GM21529 (cell line): ENCODE measurements at regions not wholly inside any gene's neighbourhood (a gene's known extent, or its start where the extent isn't known, plus 50 kb on each side); places are given as distances from the start of the nearest gene placed in this dataset.
"Not testable (repeated sequence)": the region's sequence is repeated elsewhere in the genome, so short reads cannot be mapped to it uniquely, and the experiment has no call there.

Source experiments
- ATAC-seq: cut with Tn5 transposase; IDR thresholded peaks from one replicate; pipeline ENCODE4 v1.9.1; 2021; ENCODE audit not compliant: unreplicated experiment

DNA sequence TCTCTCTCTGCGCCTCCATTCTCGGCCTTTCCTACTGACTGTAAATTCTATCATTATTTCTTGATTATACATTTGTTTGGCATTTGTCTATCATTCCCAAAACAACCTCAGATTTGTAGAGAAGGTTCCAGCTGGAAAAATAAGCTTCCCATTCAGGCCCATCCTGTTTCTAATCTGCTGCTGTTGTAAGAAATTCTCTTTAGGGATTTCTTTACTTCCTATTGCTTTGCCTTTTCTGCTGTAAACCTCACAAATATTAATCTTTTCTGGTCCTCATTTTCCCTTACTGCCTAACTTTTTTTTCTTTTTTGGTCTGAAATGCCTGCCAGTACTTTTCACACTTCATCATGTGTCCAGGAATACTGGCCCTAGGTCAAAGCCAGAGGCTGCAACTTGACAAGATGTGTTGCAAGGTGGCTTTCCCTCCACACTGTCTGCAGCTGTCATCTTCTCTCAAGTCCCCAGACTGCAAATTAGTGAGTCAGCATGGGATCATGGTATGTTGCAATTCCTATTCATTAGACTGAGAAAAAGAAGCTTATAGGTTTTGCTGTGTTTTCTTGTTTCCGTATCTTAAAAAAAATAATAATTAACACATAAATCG, 858.7 kb upstream of the CHORDC1 start:
- ATAC-seq, result no peak

- ATAC-seq, result no peak
Observed at GRCh38 chr11:91078221-91078620, 855.4 kb upstream of the CHORDC1 start.

DNA sequence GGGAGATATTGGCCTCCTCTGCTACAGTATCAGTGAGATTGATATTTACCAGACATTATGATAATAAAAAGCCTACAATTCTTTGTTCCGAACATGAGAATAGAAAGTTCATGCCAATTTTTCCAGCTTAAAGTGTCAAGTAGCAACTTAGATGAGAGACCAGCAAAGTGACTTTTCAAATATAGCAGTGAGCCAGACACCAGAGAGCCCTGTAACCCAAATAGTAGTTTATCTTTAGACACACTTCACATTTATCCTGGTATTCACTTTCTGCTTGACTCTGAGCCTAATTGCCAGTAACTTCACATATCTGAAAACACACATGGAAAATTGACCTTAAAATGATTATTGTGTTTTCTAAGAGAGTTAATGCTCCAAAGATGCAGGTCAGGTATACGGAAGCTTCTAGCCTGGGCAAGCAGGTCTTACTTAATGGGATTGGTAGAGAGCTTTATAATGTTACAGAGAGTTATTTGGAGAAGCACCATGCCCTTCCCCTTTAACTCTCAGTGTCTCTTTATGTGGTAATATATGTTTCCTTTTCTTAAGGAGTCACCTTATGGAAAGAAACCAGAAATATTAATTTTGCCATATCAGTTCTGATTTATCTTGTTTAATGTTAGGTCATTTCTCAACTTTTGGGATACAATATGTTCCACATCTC, 852.3 kb upstream of the CHORDC1 start:
- no peak for ATAC-seq

DNA sequence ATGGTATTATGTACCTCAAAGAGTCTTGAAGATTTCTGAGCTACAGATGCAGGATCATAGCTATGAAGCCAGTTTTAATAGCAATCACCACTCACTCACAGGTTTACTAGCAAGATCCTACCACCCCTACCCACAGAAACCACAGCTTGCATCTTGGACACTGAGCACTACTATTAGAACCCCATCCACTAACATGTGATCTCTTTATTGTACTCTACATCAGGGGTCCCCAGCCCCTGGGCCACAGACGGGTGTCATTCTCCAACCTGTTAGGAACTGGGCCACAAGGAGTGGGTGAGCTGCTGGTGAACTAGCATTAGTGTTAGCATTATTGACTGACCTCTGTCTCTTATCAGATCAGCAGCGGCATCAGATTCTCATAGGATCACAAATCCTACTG, 844.8 kb upstream of the CHORDC1 start:
- no peak for ATAC-seq

DNA sequence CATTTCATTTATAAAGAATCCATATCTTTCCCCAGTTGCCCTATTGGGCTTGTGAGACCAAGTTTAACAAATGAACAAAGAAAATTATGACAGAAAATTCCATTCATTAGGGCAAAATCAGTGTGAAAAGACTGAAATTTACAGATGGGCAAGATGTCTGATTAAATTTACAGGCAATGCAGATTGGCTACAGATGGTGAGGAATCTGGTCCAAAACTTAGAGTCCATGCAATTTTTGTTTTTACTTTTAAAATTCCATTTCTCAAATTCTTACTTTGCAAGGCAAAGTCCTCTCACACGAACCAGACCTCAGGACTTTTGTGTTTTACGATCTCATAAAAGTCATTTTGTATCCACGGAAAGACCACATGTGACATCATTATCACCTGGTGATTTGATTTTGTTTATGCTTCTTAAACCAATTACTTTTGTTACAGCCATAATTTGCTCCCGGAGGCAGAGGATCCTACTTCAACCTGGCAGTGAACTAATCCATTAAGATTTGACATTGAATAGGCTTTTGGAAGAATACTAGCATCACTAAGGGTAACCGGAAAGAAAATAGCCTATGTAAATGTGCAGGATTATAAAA, 843.7 kb upstream of the CHORDC1 start:
- ATAC-seq, result no peak

GRCh38 chr11:91063399-91063798, 840.5 kb upstream of the CHORDC1 start:
- ATAC-seq, result not testable (repeated sequence)

GRCh38 chr11:91047882-91048281, 825.0 kb upstream of the CHORDC1 start:
- ATAC-seq, result no peak

DNA sequence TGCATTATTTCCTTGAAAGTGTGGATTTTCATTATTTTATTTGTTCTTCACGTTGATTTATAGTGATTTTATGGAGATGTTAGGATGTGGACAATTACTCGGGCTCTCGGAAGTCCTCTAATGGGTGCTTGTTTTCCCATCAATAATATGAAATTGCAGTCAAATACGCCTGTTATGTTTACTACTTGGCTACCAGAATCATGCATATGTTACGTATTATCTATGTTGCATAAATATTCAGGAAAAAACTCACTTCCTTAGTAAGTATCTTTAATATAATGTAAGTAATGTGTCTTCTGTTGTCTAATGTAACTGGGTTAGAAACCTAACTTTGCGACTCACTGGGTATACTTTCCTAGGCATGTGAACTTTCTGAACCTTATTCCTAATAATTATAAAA, 823.4 kb upstream of the CHORDC1 start:
- ATAC-seq, result no peak

DNA sequence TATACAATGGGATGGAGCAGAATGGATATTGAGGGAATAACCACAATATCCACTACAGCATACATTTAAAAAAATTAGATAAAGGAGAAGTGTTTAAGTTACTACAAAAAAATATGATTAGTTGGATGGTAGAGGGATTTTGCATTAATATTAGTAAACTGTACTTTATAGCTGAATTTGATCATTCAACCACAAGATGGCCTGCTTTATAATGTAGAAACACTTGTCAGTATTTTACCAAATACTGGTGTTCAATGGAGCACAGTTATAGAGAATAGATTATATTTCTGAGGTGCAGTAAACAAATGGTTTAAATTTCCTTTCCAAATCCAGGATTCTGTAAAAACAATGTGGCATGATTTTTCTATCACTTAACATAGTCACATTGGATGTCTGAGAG, 818.8 kb upstream of the CHORDC1 start:
- ATAC-seq, result no peak

DNA sequence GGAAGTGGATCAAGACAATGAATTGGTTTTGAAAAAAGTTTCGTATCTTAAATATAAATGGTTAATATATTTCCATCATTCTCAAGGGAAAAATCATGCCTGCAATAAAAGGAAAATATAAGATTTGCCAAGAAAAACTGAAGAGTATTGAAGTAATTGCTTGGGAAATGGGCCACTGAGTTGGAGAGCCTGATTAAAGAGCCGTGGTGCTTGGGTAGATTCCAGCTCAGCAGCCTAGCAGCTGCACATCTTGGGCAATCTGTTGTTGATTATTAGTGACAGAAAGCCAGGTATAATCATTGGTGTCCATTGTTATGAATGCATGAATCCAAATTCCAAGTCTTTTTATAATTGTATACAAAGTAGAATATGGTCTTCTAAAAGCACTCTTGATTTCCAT, 800.9 kb upstream of the CHORDC1 start:
- no peak for ATAC-seq

- ATAC-seq, result no peak
Observed at GRCh38 chr11:91011503-91011902, 788.7 kb upstream of the CHORDC1 start.

DNA sequence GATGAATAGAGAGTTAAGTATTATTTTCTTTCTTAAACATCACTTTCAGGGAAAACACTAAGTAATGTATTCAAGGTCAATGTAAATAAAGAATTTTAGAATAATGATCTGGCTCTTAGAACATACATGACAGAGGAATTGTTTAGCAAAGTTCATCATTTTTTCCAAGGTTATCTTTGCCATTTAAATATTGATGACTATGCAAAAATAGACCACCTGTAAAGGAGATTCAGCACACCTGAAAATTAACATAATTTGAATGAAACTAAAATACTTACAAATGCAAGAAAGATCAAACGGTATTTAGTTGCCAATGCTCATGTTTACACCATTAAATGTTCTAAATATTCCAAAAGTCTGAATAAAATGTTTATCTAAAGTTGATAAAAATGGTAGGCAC, 782.6 kb upstream of the CHORDC1 start:
- ATAC-seq, result no peak

DNA sequence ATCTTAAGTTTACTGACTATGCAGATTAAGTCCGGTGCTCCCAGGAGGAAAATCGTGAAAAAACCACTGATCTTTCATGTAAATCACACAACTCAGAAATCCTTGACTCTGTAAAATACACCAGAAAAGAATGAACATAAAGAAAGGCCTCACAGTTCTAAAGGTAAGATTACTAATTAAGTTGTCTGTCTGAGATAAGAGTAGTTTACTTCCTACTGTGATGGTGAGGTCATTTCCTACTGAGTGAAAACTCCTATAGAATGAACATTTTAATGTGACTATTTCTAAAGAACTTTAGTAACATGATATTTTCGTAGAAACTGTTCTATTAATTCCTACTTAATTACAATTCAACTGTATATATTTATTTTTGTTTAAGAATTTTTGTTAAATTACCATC, 774.4 kb upstream of the CHORDC1 start:
- ATAC-seq, result no peak

- not testable (repeated sequence) for ATAC-seq
Observed at GRCh38 chr11:90972159-90972558, 749.3 kb upstream of the CHORDC1 start.

GRCh38 chr11:90947930-90948329, 725.1 kb upstream of the CHORDC1 start:
- no peak for ATAC-seq

DNA sequence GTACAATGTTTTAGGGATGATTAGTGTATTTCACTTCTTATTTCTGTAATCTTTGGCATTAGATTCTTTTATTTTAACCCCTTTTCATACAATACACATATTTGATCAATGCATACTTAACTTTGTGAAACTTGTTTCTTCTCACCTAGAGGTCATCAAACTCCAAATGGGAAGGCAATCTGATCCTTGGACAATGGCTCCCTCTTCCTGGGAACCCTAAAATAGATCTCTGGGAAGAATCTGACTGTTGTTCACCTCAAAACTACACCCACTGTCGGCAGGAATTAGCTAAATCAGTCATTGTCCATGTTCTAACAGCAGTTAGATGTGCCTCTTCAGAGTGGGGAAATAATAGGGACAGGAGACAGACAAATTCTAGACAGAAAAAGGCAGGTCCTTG, 707.4 kb upstream of the CHORDC1 start:
- no peak for ATAC-seq

GRCh38 chr11:90919332-90919731, 696.5 kb upstream of the CHORDC1 start:
- ATAC-seq, result no peak

- ATAC-seq, result no peak
Observed at GRCh38 chr11:90916706-90917105, 693.9 kb upstream of the CHORDC1 start.

DNA sequence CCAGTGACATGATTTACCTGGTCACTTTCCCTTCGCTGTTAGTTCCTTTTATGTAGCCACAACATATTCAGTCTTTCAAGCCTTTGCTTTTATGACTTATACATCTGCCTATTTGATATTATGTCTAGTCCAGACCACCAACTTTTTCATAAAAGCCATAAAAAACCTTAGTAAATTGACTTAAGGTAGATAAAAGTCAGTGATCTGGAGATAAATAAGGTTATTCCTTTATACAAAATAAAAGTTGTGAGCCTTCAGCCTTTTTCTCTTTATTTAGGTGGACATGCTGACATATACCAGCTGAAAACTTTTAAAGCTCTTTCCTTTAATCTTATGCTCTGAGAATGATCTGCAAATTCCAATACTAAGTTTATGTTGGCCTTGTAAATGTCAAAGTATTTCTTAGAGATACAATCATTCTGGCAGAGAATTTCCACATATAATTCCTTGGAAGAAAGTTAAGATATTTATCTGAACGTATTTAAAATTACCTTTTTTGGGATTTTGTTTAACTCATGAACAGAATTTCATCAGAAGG, 690.4 kb upstream of the CHORDC1 start:
- no peak for ATAC-seq

DNA sequence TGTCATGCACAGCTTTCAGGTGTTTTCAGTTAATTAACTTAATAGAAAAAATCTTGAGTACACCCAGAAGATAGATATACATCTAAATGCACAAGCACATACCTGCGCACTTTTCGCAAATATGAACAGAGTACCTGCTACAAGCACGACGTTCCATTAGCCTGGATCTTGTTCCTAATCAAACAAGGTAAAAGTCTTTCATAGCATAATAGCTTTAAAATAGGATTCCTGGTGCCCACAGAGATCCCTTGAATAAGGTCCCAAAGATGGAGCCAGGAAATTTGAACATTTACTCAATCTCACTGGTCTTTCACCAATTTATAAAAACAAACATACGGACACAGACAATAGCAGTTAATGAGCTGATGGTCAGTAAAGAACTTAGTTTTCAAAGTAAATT, 689.8 kb upstream of the CHORDC1 start:
- ATAC-seq, result no peak

DNA sequence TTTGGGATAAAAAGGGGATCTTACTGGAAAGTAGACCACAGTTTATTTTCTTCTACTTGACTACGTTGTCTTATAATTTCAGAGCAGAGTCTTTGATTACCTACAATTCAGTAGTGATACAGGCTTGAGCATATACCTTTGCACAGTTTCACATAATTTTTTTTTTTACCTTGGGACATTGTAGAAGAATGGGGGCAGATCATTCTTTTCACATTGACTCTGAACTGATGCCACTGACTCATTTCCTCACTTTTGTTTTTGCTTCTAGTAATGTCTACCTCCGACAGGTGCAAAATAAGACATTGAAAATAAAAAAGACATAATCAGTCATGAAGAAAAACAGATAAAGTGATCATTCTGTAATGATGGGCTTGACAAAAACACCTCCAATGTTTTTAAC, 688.3 kb upstream of the CHORDC1 start:
- ATAC-seq, result no peak

DNA sequence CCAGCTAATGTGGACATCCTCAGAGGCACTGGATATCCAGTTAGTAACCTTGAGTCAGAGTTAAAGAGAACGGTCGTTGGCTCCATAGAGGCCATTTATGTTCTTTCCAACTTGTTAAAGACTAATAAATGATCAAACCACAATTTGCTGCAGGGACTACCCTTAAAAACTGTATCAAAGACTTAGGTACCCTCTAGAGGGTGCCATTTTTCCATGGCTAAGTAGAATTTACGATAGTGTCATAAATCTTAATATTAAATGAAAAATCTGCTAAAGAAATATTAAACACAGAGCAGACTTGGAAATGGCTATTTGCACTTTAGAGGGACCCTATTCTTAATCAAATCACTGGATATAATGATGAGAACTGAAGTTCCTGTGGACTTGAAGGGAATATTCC, 685.2 kb upstream of the CHORDC1 start:
- no peak for ATAC-seq
